DOHH2 (cell line): ENCODE measurements at regions not wholly inside any gene's neighbourhood (a gene's known extent, or its start where the extent isn't known, plus 50 kb on each side); places are given as distances from the start of the nearest gene placed in this dataset.

Source experiments
- EZH2phosphoT487 ChIP-seq: fragments of 200-600 bp; sonication (generic); IDR thresholded peaks from 2 replicates; pipeline ENCODE4 v1.6.1; 2017; ENCODE audit warnings: borderline replicate concordance, mild to moderate bottlenecking, antibody characterized with exemption, low read length, moderate library complexity, mixed read lengths
- TF ChIP-seq, protein P1 (sequence below): fragments of 200-600 bp; sonication (generic); IDR thresholded peaks from one replicate; pipeline ENCODE4 v1.5.1; 2014; ENCODE audit warnings: antibody characterized with exemption, mild to moderate bottlenecking, low read depth, low read length; ENCODE audit not compliant: poor library complexity, severe bottlenecking

DNA sequence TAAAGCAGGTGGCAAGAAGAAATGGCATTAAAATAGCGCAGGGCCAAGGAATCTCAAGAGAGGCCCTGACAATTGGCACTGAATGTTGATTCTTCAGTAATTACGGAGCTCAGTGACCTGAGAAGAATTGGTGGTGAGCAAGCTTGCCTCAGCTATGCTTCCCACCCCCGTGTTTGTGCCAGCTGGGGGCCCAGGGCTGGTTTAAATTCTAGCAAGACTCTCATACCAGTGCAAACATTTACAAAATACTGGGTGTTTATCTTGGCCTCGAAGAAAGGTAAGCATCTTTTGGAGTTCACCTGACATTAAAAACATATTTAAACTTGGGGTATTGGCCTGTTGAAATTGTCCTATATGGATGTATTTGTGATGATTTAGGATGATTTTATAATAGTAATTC, 296.7 kb upstream of the USP25 start:
- TF ChIP-seq, protein P1, sequence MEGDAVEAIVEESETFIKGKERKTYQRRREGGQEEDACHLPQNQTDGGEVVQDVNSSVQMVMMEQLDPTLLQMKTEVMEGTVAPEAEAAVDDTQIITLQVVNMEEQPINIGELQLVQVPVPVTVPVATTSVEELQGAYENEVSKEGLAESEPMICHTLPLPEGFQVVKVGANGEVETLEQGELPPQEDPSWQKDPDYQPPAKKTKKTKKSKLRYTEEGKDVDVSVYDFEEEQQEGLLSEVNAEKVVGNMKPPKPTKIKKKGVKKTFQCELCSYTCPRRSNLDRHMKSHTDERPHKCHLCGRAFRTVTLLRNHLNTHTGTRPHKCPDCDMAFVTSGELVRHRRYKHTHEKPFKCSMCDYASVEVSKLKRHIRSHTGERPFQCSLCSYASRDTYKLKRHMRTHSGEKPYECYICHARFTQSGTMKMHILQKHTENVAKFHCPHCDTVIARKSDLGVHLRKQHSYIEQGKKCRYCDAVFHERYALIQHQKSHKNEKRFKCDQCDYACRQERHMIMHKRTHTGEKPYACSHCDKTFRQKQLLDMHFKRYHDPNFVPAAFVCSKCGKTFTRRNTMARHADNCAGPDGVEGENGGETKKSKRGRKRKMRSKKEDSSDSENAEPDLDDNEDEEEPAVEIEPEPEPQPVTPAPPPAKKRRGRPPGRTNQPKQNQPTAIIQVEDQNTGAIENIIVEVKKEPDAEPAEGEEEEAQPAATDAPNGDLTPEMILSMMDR = no peak
- TF ChIP-seq EZH2phosphoT487 = no peak
